ENCODE measurements at regions not wholly inside any gene's neighbourhood (a gene's known extent, or its start where the extent isn't known, plus 50 kb on each side); places are given as distances from the start of the nearest gene placed in this dataset.
"Not testable (repeated sequence)": the region's sequence is repeated elsewhere in the genome, so short reads cannot be mapped to it uniquely, and the experiment has no call there.

GRCh38 chr9:106779796-106780195 is 83.2 kb upstream of the ZNF462 start:
- no peaks in the 10 kb centered on the region for H3K36me3 ChIP-seq (ENCODE audit: insufficient read depth)
- no peak overlapping the region for H2AFZ ChIP-seq (ENCODE audit: low read depth)
- no peaks in the 10 kb centered on the region for H3K27me3 ChIP-seq (ENCODE audit: insufficient read depth, low read depth)
- no peaks in the 10 kb centered on the region for H3K4me1 ChIP-seq (ENCODE audit: low read depth, poor library complexity, severe bottlenecking)
- no peak overlapping the region for H3K9ac ChIP-seq
- H3K79me2 ChIP-seq (ENCODE audit: insufficient read depth, low read depth): no peaks in the 10 kb centered on the region
- TF ChIP-seq CTCF (conservative IDR thresholded peaks at IDR 0.05; ENCODE audit: low read depth, low read length): no peak
- H3K4me2 ChIP-seq: no peak overlapping the region
- no peak overlapping the region for H3K4me3 ChIP-seq (IDR thresholded peaks at IDR 0.05; ENCODE audit: insufficient read depth, low read depth, low read length)
- no peaks in the 10 kb centered on the region for H4K20me1 ChIP-seq (ENCODE audit: insufficient read depth)
- no peak overlapping the region for H3K27ac ChIP-seq

- TF ChIP-seq CTCF (conservative IDR thresholded peaks at IDR 0.05; ENCODE audit: low read depth, low read length): no peak
- no peak overlapping the region for H3K9ac ChIP-seq
- no peaks in the 10 kb centered on the region for H3K4me1 ChIP-seq (ENCODE audit: low read depth, poor library complexity, severe bottlenecking)
- no peak overlapping the region for H3K4me2 ChIP-seq
- no peaks in the 10 kb centered on the region for H3K79me2 ChIP-seq (ENCODE audit: insufficient read depth, low read depth)
- H3K36me3 ChIP-seq (ENCODE audit: insufficient read depth): no peaks in the 10 kb centered on the region
- no peak overlapping the region for H3K4me3 ChIP-seq (IDR thresholded peaks at IDR 0.05; ENCODE audit: insufficient read depth, low read depth, low read length)
- no peak overlapping the region for H2AFZ ChIP-seq (ENCODE audit: low read depth)
- H3K27me3 ChIP-seq (ENCODE audit: insufficient read depth, low read depth): no peaks in the 10 kb centered on the region
- H4K20me1 ChIP-seq (ENCODE audit: insufficient read depth): no peaks in the 10 kb centered on the region
- H3K27ac ChIP-seq: no peak overlapping the region
These were observed 79.8 kb upstream of the ZNF462 start for GRCh38 chr9:106783121-106783520.

GRCh38 chr9:106784076-106784475 is 78.9 kb upstream of the ZNF462 start:
- Histone ChIP-seq H3K4me3 (IDR thresholded peaks at IDR 0.05; ENCODE audit: insufficient read depth, low read depth, low read length) (no peak overlapping the region), H3K4me1 (ENCODE audit: low read depth, poor library complexity, severe bottlenecking) (no peaks in the 10 kb centered on the region), H3K79me2 (ENCODE audit: insufficient read depth, low read depth) (no peaks in the 10 kb centered on the region), H3K36me3 (ENCODE audit: insufficient read depth) (no peaks in the 10 kb centered on the region), H3K27me3 (ENCODE audit: insufficient read depth, low read depth) (no peaks in the 10 kb centered on the region), H3K4me2 (no peak overlapping the region), H2AFZ (ENCODE audit: low read depth) (no peak overlapping the region), H4K20me1 (ENCODE audit: insufficient read depth) (no peaks in the 10 kb centered on the region), H3K9ac (no peak overlapping the region), H3K27ac (no peak overlapping the region)
- TF ChIP-seq CTCF (conservative IDR thresholded peaks at IDR 0.05; ENCODE audit: low read depth, low read length): no peak

- Histone ChIP-seq H3K4me3 (IDR thresholded peaks at IDR 0.05; ENCODE audit: insufficient read depth, low read depth, low read length) (no peak overlapping the region), H3K4me2 (no peak overlapping the region), H2AFZ (ENCODE audit: low read depth) (no peak overlapping the region), H4K20me1 (ENCODE audit: insufficient read depth) (no peaks in the 10 kb centered on the region), H3K79me2 (ENCODE audit: insufficient read depth, low read depth) (no peaks in the 10 kb centered on the region), H3K27ac (no peak overlapping the region), H3K4me1 (ENCODE audit: low read depth, poor library complexity, severe bottlenecking) (no peaks in the 10 kb centered on the region), H3K9ac (no peak overlapping the region), H3K27me3 (ENCODE audit: insufficient read depth, low read depth) (no peaks in the 10 kb centered on the region), H3K36me3 (ENCODE audit: insufficient read depth) (no peaks in the 10 kb centered on the region)
- no peak for TF ChIP-seq CTCF (conservative IDR thresholded peaks at IDR 0.05; ENCODE audit: low read depth, low read length)
These were observed 77.8 kb upstream of the ZNF462 start for GRCh38 chr9:106785200-106785599.

- H3K27ac ChIP-seq; H3K4me2 ChIP-seq; H4K20me1 ChIP-seq (ENCODE audit: insufficient read depth); H3K4me1 ChIP-seq (ENCODE audit: low read depth, poor library complexity, severe bottlenecking); H3K36me3 ChIP-seq (ENCODE audit: insufficient read depth); H2AFZ ChIP-seq (ENCODE audit: low read depth); H3K9ac ChIP-seq; H3K4me3 ChIP-seq (IDR thresholded peaks at IDR 0.05; ENCODE audit: insufficient read depth, low read depth, low read length); H3K27me3 ChIP-seq (ENCODE audit: insufficient read depth, low read depth); H3K79me2 ChIP-seq (ENCODE audit: insufficient read depth, low read depth): not testable (repeated sequence)
These were observed 74.9 kb upstream of the ZNF462 start for GRCh38 chr9:106788021-106788420.

Measured in KMS-11 (cell line).